Fibroblast of pulmonary artery (primary cell): ENCODE measurements at regions not wholly inside any gene's neighbourhood (a gene's known extent, or its start where the extent isn't known, plus 50 kb on each side); places are given as distances from the start of the nearest gene placed in this dataset.
A peak's percentile ranks its signal among the peaks of the same experiment; 100 is the strongest.

Source experiments
- DNase-seq: peaks from one replicate; pipeline ENCODE4 v3.0.0-alpha.2; 2010; ENCODE audit warnings: low read depth
- H3K4me3 ChIP-seq: replicated peaks from 2 replicates; pipeline ENCODE4 v1.5.1; 2011; ENCODE audit warnings: low read depth, mild to moderate bottlenecking, control low read depth, low read length, moderate library complexity
- CTCF ChIP-seq: IDR thresholded peaks from 2 replicates; pipeline ENCODE4 v1.5.1; 2011; ENCODE audit warnings: mild to moderate bottlenecking, control low read depth, low read length, inconsistent platforms; ENCODE audit errors: missing control alignments

GRCh38 chr14:100644784-100645183 is 57.6 kb upstream of the BEGAIN start:
- no peak for TF ChIP-seq CTCF
- H3K4me3 ChIP-seq = no peak overlapping the region
- DNase-seq = no peak

GRCh38 chr14:100645196-100645981 is 58.2 kb upstream of the BEGAIN start:
- peak; percentile 87 for DNase-seq
- H3K4me3 ChIP-seq = no peak overlapping the region
- peak; percentile 87 for TF ChIP-seq CTCF

- no peak for DNase-seq
- no peak for TF ChIP-seq CTCF
- no peak overlapping the region for H3K4me3 ChIP-seq
These were observed 58.7 kb upstream of the BEGAIN start for GRCh38 chr14:100645982-100646314.

- no peak for TF ChIP-seq CTCF
- no peak overlapping the region for H3K4me3 ChIP-seq
- no peak for DNase-seq
These were observed 61.4 kb upstream of the BEGAIN start for GRCh38 chr14:100648474-100649172.

- DNase-seq = no peak
- TF ChIP-seq CTCF = no peak
- no peak overlapping the region for H3K4me3 ChIP-seq
These were observed 61.9 kb upstream of the BEGAIN start for GRCh38 chr14:100649173-100649519.

- no peak overlapping the region for H3K4me3 ChIP-seq
- no peak for TF ChIP-seq CTCF
- no peak for DNase-seq
These were observed 64.8 kb upstream of the BEGAIN start for GRCh38 chr14:100651999-100652508.
